Neural cell (in vitro differentiated cells): ENCODE measurements at regions not wholly inside any gene's neighbourhood (a gene's known extent, or its start where the extent isn't known, plus 50 kb on each side); places are given as distances from the start of the nearest gene placed in this dataset.
"Not testable (repeated sequence)": the region's sequence is repeated elsewhere in the genome, so short reads cannot be mapped to it uniquely, and the experiment has no call there.

Source experiments
- H2AFZ ChIP-seq: fragments of 200-600, 300-800 bp; sonication (generic), shearing (Covaris generic); 2 replicates; pipeline ENCODE4 v1.6.0; 2014; ENCODE audit warnings: low read depth, mild to moderate bottlenecking, antibody characterized with exemption, low read length, moderate library complexity
- H3F3A ChIP-seq: fragments of 200-600 bp; shearing (Covaris generic); 2 replicates; pipeline ENCODE4 v1.6.1; 2016; ENCODE audit warnings: mild to moderate bottlenecking, moderate library complexity, mixed read lengths, antibody characterized with exemption, low read length; ENCODE audit not compliant: insufficient read depth, poor library complexity, severe bottlenecking
- H3K27ac ChIP-seq: fragments of 200-600, 300-800 bp; sonication (generic), shearing (Covaris generic); 2 replicates; pipeline ENCODE4 v1.5.1; 2014; ENCODE audit warnings: mild to moderate bottlenecking, low read length, moderate library complexity
- H3K27me3 ChIP-seq: fragments of 300-800, 200-600 bp; sonication (generic), shearing (Covaris generic); 2 replicates; pipeline ENCODE4 v1.6.0; 2014; ENCODE audit warnings: mild to moderate bottlenecking, low read depth, low read length, moderate library complexity; ENCODE audit not compliant: insufficient read depth
- H3K36me3 ChIP-seq: fragments of 300-800, 200-600 bp; sonication (generic), shearing (Covaris generic); 2 replicates; pipeline ENCODE4 v1.5.1; 2014; ENCODE audit warnings: mild to moderate bottlenecking, antibody characterized with exemption, low read length, moderate library complexity; ENCODE audit not compliant: insufficient read depth
- H3K4me2 ChIP-seq: fragments of 300-800, 200-600 bp; sonication (generic), shearing (Covaris generic); 2 replicates; pipeline ENCODE4 v1.6.0; 2014; ENCODE audit warnings: mild to moderate bottlenecking, low read length
- H3K4me3 ChIP-seq: fragments of 300-800, 200-600 bp; sonication (generic), shearing (Covaris generic); 2 replicates; pipeline ENCODE4 v1.5.1; 2014; ENCODE audit warnings: mild to moderate bottlenecking, low read length, moderate library complexity
- H3K79me2 ChIP-seq: fragments of 200-600 bp; shearing (Covaris generic); replicated peaks from 2 replicates; pipeline ENCODE4 v1.6.0; 2014; ENCODE audit warnings: mild to moderate bottlenecking, low read length, moderate library complexity; ENCODE audit not compliant: insufficient read depth
- H3K9ac ChIP-seq: fragments of 300-800, 200-600 bp; sonication (generic), shearing (Covaris generic); 2 replicates; pipeline ENCODE4 v1.6.1; 2016; ENCODE audit warnings: mild to moderate bottlenecking, low read length, mixed read lengths
- H3K9me2 ChIP-seq: fragments of 200-600 bp; shearing (Covaris generic); 2 replicates; pipeline ENCODE4 v1.6.1; 2016; ENCODE audit warnings: mild to moderate bottlenecking, low read length, mixed read lengths; ENCODE audit not compliant: insufficient read depth
- H3K9me3 ChIP-seq: fragments of 200-600, 300-800 bp; sonication (generic), shearing (Covaris generic); 2 replicates; pipeline ENCODE4 v1.6.1; 2016; ENCODE audit warnings: mild to moderate bottlenecking, mixed run types, low read length, moderate library complexity, mixed read lengths
- H4K20me1 ChIP-seq: fragments of 200-600 bp; shearing (Covaris generic); 2 replicates; pipeline ENCODE4 v1.6.1; 2016; ENCODE audit warnings: mild to moderate bottlenecking, mixed run types; ENCODE audit not compliant: insufficient read depth
- CTCF ChIP-seq: fragments of 450-650 bp; IDR thresholded peaks from 2 replicates; pipeline ENCODE4 v1.5.1; 2014; ENCODE audit warnings: antibody characterized with exemption, mild to moderate bottlenecking, moderate library complexity; ENCODE audit not compliant: poor library complexity, severe bottlenecking
- EP300 ChIP-seq: fragments of 450-650 bp; conservative IDR thresholded peaks from 2 replicates; pipeline ENCODE4 v1.6.1; 2014; ENCODE audit warnings: antibody characterized with exemption, mild to moderate bottlenecking, moderate library complexity; ENCODE audit not compliant: poor library complexity, severe bottlenecking
- EZH2 ChIP-seq: fragments of 200-600, 300-800 bp; shearing (Covaris generic), sonication (generic); IDR thresholded peaks from 2 replicates; pipeline ENCODE4 v1.6.1; 2014; ENCODE audit warnings: antibody characterized with exemption, low read length, borderline replicate concordance, mild to moderate bottlenecking; ENCODE audit not compliant: insufficient read depth, poor library complexity, severe bottlenecking
- MXI1 ChIP-seq: fragments of 450-650 bp; conservative IDR thresholded peaks from 2 replicates; pipeline ENCODE4 v1.6.1; 2014; ENCODE audit warnings: antibody characterized with exemption, mild to moderate bottlenecking; ENCODE audit not compliant: poor library complexity, severe bottlenecking
- POLR2AphosphoS5 ChIP-seq: IDR thresholded peaks from 2 replicates; pipeline ENCODE4 v1.6.1; 2012
- RAD21 ChIP-seq: fragments of 450-650 bp; conservative IDR thresholded peaks from 2 replicates; pipeline ENCODE4 v1.6.1; 2014; ENCODE audit warnings: antibody characterized with exemption, mild to moderate bottlenecking, moderate library complexity
- SMC3 ChIP-seq: fragments of 450-650 bp; conservative IDR thresholded peaks from 2 replicates; pipeline ENCODE4 v1.6.1; 2014; ENCODE audit warnings: antibody characterized with exemption, mild to moderate bottlenecking, moderate library complexity; ENCODE audit not compliant: poor library complexity
- TAF1 ChIP-seq: IDR thresholded peaks from 2 replicates; pipeline ENCODE4 v1.6.1; 2012; ENCODE audit warnings: low read depth
- TF ChIP-seq, protein P1 (sequence below): IDR thresholded peaks from 2 replicates; pipeline ENCODE4 v1.6.1; 2012; ENCODE audit warnings: borderline replicate concordance

GRCh38 chr6:15738195-15738594 is 75.4 kb upstream of the DTNBP1 start:
- not testable (repeated sequence) for H3K9ac ChIP-seq, H3K9me3 ChIP-seq, H2AFZ ChIP-seq, H3K79me2 ChIP-seq, H3F3A ChIP-seq, H3K27ac ChIP-seq, H3K9me2 ChIP-seq, H3K36me3 ChIP-seq, H3K4me3 ChIP-seq, H3K4me2 ChIP-seq, H4K20me1 ChIP-seq
- peaks cover 25% of the 10 kb centered on the region for H3K27me3 ChIP-seq

DNA sequence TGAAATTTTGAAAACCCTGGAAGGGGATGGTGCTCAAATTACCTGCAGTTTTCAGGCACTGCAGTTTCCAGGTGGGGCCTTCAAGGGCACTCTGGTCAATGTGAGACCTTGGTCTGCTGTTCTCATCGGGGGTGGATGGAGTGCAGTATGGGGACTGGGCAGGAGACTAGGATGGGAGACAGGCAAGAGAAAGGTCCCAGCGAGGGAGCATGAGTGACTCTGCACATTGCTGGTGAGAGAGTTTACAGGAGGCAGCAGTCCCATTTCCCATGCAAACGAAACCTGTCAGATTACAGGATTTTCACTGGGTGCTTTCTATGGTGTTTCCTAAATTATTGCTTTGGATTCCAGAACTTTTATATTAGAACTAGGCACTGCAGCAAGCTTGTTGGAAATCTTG is 73.5 kb upstream of the DTNBP1 start:
- no peak overlapping the region for H3K4me3 ChIP-seq
- no peak overlapping the region for H2AFZ ChIP-seq
- H3K4me2 ChIP-seq, result no peak overlapping the region

GRCh38 chr6:15735567-15736265 is 72.9 kb upstream of the DTNBP1 start:
- Histone ChIP-seq H4K20me1 (no peaks in the 10 kb centered on the region), H3K79me2 (no peaks in the 10 kb centered on the region), H3K4me2 (no peak overlapping the region), H2AFZ (no peak overlapping the region), H3K36me3 (no peaks in the 10 kb centered on the region), H3K27ac (no peak overlapping the region), H3K27me3 (peaks cover 28% of the 10 kb centered on the region), H3K9ac (no peak overlapping the region), H3K9me2 (no peaks in the 10 kb centered on the region), H3K4me3 (no peak overlapping the region), H3K9me3 (no peaks in the 10 kb centered on the region), H3F3A (no peaks in the 10 kb centered on the region)
- TF ChIP-seq TAF1, result no peak
- TF ChIP-seq CTCF, result no peak
- TF ChIP-seq RAD21, result no peak
- TF ChIP-seq, protein P1, sequence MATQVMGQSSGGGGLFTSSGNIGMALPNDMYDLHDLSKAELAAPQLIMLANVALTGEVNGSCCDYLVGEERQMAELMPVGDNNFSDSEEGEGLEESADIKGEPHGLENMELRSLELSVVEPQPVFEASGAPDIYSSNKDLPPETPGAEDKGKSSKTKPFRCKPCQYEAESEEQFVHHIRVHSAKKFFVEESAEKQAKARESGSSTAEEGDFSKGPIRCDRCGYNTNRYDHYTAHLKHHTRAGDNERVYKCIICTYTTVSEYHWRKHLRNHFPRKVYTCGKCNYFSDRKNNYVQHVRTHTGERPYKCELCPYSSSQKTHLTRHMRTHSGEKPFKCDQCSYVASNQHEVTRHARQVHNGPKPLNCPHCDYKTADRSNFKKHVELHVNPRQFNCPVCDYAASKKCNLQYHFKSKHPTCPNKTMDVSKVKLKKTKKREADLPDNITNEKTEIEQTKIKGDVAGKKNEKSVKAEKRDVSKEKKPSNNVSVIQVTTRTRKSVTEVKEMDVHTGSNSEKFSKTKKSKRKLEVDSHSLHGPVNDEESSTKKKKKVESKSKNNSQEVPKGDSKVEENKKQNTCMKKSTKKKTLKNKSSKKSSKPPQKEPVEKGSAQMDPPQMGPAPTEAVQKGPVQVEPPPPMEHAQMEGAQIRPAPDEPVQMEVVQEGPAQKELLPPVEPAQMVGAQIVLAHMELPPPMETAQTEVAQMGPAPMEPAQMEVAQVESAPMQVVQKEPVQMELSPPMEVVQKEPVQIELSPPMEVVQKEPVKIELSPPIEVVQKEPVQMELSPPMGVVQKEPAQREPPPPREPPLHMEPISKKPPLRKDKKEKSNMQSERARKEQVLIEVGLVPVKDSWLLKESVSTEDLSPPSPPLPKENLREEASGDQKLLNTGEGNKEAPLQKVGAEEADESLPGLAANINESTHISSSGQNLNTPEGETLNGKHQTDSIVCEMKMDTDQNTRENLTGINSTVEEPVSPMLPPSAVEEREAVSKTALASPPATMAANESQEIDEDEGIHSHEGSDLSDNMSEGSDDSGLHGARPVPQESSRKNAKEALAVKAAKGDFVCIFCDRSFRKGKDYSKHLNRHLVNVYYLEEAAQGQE, result no peak
- TF ChIP-seq EZH2, result no peak
- TF ChIP-seq MXI1, result no peak
- TF ChIP-seq SMC3, result no peak
- no peak for TF ChIP-seq POLR2AphosphoS5
- TF ChIP-seq EP300, result no peak

More for the DNA sequence above, 73.5 kb upstream of the DTNBP1 start:
- Histone ChIP-seq H3K79me2 (no peaks in the 10 kb centered on the region), H3K36me3 (no peaks in the 10 kb centered on the region), H3K9me3 (no peaks in the 10 kb centered on the region), H3F3A (no peaks in the 10 kb centered on the region), H3K9me2 (no peaks in the 10 kb centered on the region), H3K27me3 (peaks cover 25% of the 10 kb centered on the region), H4K20me1 (no peaks in the 10 kb centered on the region), H3K9ac (no peak overlapping the region), H3K27ac (no peak overlapping the region)
- no peak for TF ChIP-seq TAF1
- no peak for TF ChIP-seq EZH2
- TF ChIP-seq EP300, result no peak
- no peak for TF ChIP-seq MXI1
- TF ChIP-seq RAD21, result no peak
- no peak for TF ChIP-seq POLR2AphosphoS5
- TF ChIP-seq CTCF, result no peak
- no peak for TF ChIP-seq SMC3
